GM20431 (cell line): ENCODE measurements at regions not wholly inside any gene's neighbourhood (a gene's known extent, or its start where the extent isn't known, plus 50 kb on each side); places are given as distances from the start of the nearest gene placed in this dataset.

ENCODE experiments used
- in situ Hi-C: fragments of 300-500 bp; cut with MseI, MboI; formaldehyde crosslinking; loops from one replicate; pipeline ENCODE4 v1.15.0; 2020; ENCODE audit warnings: low sequenced_read_pairs; ENCODE audit not compliant: unreplicated experiment

GRCh38 chr1:29453502-29454240 lies 217.3 kb downstream of the PTPRU start:
- in situ Hi-C loops, result no loop called here

- in situ Hi-C loops, result no loop called here
Measured at GRCh38 chr1:29452463-29453230, 216.3 kb downstream of the PTPRU start.

GRCh38 chr1:29451368-29451892 lies 215.1 kb downstream of the PTPRU start:
- in situ Hi-C loops, result no loop called here

- in situ Hi-C loops, result no loop called here
Measured at GRCh38 chr1:29450591-29450990, 214.3 kb downstream of the PTPRU start.

- in situ Hi-C loops, result no loop called here
Measured at GRCh38 chr1:29448456-29449235, 212.3 kb downstream of the PTPRU start.

GRCh38 chr1:29447368-29447767 lies 211.0 kb downstream of the PTPRU start:
- in situ Hi-C loops, result no loop called here

- in situ Hi-C loops, result no loop called here
Measured at GRCh38 chr1:29444782-29445729, 208.7 kb downstream of the PTPRU start.

- in situ Hi-C loops, result no loop called here
Measured at GRCh38 chr1:29444081-29444715, 207.9 kb downstream of the PTPRU start.

GRCh38 chr1:29441916-29442668 lies 205.8 kb downstream of the PTPRU start:
- in situ Hi-C loops, result no loop called here

GRCh38 chr1:29439615-29440014 lies 203.3 kb downstream of the PTPRU start:
- in situ Hi-C loops, result no loop called here

- in situ Hi-C loops, result no loop called here
Measured at GRCh38 chr1:29438991-29439390, 202.7 kb downstream of the PTPRU start.

GRCh38 chr1:29437946-29438345 lies 201.6 kb downstream of the PTPRU start:
- in situ Hi-C loops, result no loop called here

GRCh38 chr1:29436181-29436785 lies 200.0 kb downstream of the PTPRU start:
- in situ Hi-C loops, result no loop called here

GRCh38 chr1:29433830-29434229 lies 197.5 kb downstream of the PTPRU start:
- in situ Hi-C loops, result no loop called here

- in situ Hi-C loops, result no loop called here
Measured at GRCh38 chr1:29431138-29431537, 194.8 kb downstream of the PTPRU start.

GRCh38 chr1:29429656-29430055 lies 193.3 kb downstream of the PTPRU start:
- in situ Hi-C loops, result no loop called here

- in situ Hi-C loops, result no loop called here
Measured at GRCh38 chr1:29428997-29429396, 192.7 kb downstream of the PTPRU start.

GRCh38 chr1:29428280-29428615 lies 191.9 kb downstream of the PTPRU start:
- in situ Hi-C loops, result no loop called here
